Stimulated activated CD4-positive, alpha-beta T cell treated with anti-CD3 and anti-CD28 coated beads, TNF-alpha, amount 100 ng/mL, for 1 hour (primary cell): ENCODE measurements at regions not wholly inside any gene's neighbourhood (a gene's known extent, or its start where the extent isn't known, plus 50 kb on each side); places are given as distances from the start of the nearest gene placed in this dataset.
"Not testable (repeated sequence)": the region's sequence is repeated elsewhere in the genome, so short reads cannot be mapped to it uniquely, and the experiment has no call there.

ENCODE experiments used
- DNase-seq, 3 donors: peaks; one replicate each; pipeline ENCODE4 v3.0.0-alpha.2; 2020; ENCODE audit warnings: low read depth in 3 of 3, low spot score in 1 of 3

DNA sequence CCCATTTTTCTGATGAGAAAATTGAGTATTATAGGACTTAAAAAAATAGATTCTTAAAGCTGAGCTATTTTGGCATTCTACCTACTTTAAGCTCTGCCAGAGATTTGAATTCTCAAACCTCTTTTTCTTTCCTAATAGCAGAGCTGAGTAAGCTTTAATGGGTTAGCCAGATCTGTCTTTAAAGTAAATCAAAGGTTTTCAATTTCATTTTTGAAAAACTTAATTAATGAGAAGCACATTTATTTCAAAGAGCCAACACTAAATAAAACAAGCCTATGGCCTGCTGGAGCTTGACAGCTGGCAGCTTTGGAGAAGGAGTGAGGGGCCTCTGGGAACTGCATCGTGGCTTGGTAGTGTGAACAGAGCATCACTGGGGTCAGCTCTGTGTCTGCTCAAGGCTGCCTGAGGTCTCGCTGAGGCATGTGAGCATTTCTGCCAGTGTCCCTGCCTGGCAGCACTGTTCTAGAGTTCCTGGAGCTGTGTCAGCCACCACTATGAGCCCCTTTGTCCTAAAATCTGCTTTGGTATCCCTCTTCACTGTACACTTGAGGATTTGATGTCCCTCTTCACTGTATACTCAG is 50.4 kb upstream of the PRSS23 start:
- DNase-seq, result no peak

GRCh38 chr11:86749376-86749775 is 51.0 kb upstream of the PRSS23 start:
- DNase-seq, result no peak

DNA sequence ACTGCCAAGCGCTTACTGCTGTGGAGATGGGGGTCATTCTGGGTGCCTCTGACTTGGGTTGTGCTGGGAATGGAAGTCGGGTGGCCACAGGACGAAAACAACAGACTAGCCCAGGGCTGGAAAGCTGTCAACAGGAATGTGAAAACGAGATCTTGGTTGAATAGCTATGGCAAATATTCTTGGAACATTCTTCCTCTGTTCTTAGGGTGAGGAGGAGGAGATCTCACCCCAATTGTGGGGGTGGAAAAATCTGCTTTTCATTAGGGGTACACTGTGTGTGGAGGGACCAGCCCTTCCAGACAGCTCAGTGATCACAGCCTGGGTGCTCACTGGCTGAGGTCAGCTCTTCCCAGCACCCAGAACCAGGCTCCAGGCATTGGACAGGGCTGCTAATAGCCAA is 52.0 kb upstream of the PRSS23 start:
- no peak for DNase-seq

- DNase-seq, result no peak
Measured at GRCh38 chr11:86747801-86748200, 52.5 kb upstream of the PRSS23 start.

DNA sequence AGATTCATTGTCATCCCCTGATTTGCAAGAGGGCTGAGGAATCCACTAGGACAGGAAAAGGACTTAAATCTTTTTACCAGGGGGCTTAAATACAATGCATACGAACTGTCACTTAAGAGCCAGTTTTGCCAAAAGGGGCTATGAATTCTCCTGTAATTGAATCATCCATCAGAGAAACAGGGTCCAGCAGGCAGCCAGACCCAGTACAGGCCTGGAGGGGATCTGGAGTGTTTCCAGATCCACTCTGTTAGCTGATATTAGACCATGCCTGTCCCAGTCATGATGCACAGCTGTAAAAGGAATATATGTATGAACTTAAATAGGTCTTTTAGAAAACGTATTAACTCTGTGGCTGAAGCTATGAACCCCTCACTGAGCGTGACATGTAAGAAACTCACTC is 53.8 kb upstream of the PRSS23 start:
- no peak for DNase-seq

- DNase-seq, result no peak
Measured at GRCh38 chr11:86745571-86745970, 54.8 kb upstream of the PRSS23 start.

DNA sequence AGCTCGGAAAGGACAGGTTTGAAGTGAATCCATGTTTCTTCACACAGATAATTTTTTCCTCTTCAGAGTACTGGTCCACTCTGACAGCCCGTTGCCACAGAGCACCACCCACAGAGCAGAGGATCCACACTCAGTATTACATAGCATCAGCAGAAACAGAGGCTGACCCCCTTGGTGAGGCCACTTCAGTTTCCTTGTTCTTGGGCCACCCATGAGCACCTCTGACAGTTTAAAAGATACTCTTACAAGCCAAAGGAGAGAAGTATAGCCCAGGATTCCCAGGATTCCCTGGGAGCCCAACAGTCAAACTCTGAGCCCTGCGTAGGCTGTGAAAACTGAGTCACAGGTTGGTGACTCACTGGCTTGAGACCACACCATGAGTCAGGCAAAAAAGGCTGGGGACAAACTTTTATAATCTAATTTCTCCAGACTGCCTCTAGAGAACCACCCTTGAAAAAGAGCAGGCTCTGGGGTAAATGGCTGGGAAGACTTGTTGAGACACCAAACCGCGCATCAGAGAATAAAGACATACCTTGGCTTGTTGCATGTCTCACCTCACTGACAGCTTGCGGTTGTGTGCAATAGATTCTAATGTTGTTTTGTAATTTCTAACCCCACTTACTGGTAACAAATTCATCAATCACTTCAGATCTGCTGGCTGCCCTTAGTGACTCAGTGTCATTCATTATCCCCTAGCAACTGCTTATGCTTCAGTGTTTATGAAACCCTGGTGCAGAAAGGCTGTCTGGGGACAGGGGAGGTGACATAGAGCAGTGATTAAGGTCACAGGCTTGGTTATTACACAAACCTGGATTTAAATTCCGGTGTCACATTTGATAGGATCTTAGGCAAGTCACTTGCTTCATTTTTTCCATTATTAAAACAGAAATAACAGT is 56.9 kb upstream of the PRSS23 start:
- DNase-seq, result peak in 1 of 3 donors; percentile 9

- no peak for DNase-seq
Measured at GRCh38 chr11:86741839-86742805, 58.2 kb upstream of the PRSS23 start.

DNA sequence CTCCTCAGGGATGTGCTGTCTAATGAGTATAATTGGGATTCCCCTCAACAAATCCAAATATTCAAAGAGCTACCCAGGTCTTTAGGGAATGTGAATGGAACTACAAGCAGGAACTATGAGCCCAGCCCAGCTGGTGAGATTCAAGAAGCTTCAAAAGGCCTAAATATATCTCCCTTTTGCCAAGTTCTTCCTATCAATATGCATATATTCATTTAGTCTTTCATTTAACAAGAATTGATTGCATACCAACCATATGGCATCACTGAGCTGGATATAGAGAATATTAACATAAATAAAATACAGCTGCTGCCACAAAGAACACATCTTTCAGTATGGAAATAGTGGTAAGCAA is 58.9 kb upstream of the PRSS23 start:
- no peak for DNase-seq

GRCh38 chr11:86740628-86741483 is 59.5 kb upstream of the PRSS23 start:
- DNase-seq, result no peak

DNA sequence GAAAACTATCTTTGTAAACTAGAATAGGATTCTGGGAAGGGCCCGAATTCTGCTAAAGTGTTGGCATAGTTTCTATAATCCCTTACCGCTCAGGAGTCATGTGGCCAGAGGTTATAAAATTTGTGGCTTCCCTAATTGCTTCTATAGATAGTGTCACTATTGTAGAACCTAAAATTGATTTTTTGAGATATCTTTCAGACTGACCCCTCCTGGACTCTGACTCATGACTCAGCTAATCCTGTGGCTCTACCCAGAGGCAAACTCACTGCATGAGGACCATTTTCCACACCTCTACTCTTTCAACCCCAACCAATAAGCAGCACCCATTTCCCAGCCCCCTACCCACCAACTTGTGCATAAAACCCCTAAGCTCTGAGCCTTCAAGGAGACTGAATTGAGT is 61.8 kb upstream of the PRSS23 start:
- no peak for DNase-seq

GRCh38 chr11:86737737-86738136 is 62.6 kb upstream of the PRSS23 start:
- no peak for DNase-seq

- DNase-seq, result no peak
Measured at GRCh38 chr11:86737230-86737629, 63.1 kb upstream of the PRSS23 start.

- DNase-seq, result no peak
Measured at GRCh38 chr11:86736291-86737143, 63.8 kb upstream of the PRSS23 start.

GRCh38 chr11:86735451-86736290 is 63.3 kb upstream of the ME3 start:
- no peak for DNase-seq

- DNase-seq, result not testable (repeated sequence)
Measured at GRCh38 chr11:86732739-86733138, 60.3 kb upstream of the ME3 start.

DNA sequence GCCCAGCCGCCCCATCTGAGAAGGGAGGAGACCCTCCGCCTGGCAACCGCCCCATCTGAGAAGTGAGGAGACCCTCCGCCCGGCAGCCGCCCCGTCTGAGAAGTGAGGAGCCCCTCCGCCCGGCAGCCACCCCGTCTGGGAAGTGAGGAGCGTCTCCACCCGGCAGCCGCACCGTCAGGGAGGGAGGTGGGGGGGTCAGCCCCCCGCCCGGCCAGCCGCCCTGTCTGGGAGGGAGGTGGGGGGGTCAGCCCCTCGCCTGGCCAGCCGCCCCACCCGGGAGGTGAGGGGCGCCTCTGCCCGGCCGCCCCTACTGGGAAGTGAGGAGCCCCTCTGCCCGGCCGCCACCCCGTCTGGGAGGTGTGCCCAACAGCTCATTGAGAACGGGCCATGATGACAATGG is 59.9 kb upstream of the ME3 start:
- not testable (repeated sequence) for DNase-seq

DNA sequence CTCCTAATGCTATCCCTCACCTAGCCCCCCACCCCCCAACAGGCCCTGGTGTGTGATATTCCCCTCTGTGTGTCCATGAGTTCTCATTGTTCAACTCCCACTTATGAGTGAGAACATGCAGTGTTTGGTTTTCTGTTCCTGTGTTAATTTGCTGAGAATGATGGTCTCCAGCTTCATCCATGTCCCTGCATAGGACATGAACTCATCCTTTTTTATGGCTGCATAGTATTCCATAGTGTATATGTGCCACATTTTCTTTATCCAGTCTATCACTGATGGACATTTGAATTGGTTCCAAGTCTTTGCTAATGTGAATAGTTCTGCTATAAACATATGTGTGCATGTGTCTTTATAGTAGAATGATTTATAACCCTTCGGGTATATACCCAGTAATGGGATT is 57.2 kb upstream of the ME3 start:
- DNase-seq, result not testable (repeated sequence)

- no peak for DNase-seq
Measured at GRCh38 chr11:86728562-86728961, 56.1 kb upstream of the ME3 start.
